GM12873 (cell line): ENCODE measurements at regions not wholly inside any gene's neighbourhood (a gene's known extent, or its start where the extent isn't known, plus 50 kb on each side); places are given as distances from the start of the nearest gene placed in this dataset.

ENCODE experiments used
- TF ChIP-seq, protein P1 (sequence below): IDR thresholded peaks from 2 replicates; pipeline ENCODE4 v1.5.1; 2012; ENCODE audit warnings: low read depth, mild to moderate bottlenecking, moderate library complexity, low read length, control low read depth; ENCODE audit not compliant: insufficient read depth; ENCODE audit errors: missing control alignments

DNA sequence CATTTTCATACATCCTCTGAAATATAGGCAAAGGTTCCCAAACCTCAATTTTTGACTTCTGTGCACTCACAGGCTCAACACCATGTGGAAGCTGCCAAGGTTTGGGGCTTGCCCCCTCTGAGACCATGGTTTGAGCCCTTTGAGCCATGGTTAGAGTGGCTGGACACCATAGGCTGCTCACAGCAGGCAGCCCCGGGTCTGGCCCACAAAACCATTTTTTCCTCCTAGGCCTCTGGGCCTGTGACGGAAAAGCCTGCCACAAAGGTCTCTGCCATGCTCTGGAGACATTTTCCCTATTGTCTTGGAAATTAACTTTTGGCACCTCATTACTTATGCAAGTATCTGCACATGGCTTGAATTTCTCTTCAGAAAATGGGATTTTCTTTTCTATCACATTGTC lies 1113.2 kb upstream of the ATXN7L3B start:
- TF ChIP-seq, protein P1, sequence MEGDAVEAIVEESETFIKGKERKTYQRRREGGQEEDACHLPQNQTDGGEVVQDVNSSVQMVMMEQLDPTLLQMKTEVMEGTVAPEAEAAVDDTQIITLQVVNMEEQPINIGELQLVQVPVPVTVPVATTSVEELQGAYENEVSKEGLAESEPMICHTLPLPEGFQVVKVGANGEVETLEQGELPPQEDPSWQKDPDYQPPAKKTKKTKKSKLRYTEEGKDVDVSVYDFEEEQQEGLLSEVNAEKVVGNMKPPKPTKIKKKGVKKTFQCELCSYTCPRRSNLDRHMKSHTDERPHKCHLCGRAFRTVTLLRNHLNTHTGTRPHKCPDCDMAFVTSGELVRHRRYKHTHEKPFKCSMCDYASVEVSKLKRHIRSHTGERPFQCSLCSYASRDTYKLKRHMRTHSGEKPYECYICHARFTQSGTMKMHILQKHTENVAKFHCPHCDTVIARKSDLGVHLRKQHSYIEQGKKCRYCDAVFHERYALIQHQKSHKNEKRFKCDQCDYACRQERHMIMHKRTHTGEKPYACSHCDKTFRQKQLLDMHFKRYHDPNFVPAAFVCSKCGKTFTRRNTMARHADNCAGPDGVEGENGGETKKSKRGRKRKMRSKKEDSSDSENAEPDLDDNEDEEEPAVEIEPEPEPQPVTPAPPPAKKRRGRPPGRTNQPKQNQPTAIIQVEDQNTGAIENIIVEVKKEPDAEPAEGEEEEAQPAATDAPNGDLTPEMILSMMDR: no peak

DNA sequence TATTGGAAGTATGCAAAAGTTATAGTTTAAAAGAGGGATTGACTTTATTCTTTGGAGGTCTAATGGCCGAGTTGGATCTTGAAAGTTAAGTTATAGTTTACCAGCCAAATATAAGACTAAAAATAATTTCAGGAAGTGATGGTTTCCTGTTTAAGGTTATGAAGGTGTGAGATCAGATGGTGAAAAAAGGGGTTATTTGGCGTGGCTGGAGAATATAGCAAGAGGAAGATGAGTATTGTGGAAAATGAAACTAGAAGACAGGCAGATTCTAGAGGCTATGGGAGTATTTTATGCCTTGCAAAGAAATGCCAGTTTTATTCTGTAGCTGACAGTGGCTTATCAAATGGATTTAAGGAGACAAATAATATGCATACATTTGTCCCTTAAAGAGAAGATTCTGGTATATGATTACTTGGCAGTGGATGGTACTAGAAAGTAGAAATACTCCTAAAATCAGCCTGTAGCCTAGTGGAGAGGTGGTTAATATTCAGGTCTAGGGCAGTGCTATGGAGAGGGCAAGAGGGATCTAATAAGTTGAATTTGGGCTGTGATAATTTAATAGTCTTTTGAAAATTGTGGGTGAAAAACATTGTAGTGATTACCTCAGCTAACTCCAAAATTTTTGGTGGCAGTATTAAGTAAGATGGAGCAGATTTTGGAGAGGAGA lies 1091.8 kb upstream of the ATXN7L3B start:
- TF ChIP-seq, protein P1: no peak

DNA sequence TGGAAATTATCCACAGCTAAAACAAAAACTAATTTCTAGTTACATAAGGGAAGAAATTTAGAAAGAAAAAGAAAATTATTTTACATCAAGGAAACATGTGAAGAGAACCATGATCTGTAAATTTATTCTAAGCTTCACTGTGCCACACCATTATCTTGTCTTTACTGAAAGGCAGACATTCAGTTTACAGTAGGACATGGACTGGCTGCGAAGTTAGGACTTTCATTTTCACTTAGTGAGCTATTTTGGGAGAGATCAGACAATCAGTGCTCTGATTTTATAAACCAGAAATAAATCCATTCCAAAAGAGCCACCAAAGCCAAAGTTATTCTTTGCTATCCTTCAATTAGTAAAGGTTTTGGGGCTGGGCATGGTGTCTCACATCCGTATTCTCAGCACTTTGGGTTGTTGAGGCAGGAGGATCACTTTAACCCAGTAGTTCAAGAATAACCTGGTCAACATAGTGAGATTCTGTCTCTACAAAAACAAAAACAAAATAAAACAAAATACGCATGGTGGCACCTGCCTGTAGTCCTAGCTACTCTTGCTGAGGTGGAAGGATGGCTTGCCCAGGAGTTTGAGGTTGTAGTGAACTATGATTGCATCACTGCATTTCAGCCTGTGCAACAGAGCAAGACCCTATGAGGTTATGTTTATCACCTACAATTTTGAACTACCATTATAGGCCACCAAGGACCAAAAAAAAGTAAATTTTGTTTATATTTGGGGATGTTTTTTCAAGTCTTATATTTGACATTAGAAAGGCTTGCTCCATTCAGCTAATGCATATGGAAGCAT lies 1084.8 kb upstream of the ATXN7L3B start:
- TF ChIP-seq, protein P1: no peak

DNA sequence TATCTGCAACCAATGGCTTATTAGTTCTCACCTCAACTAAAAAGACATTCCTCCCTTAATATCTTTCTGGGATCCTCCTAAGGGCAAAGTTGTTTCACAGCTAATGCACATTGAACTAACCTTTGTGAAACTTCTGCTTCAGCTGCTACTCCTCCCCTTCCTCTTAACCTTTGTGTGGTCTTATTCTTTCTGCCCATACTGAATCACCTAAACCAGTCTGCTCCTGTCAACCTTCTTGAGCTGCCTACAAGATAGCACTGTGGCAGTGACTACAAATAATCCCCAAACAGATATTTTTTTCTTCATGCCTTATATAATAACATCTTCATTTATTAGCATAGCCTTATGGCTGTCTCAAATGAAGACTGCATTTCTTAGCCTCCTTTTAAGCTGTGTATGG lies 1077.4 kb upstream of the ATXN7L3B start:
- TF ChIP-seq, protein P1: no peak

DNA sequence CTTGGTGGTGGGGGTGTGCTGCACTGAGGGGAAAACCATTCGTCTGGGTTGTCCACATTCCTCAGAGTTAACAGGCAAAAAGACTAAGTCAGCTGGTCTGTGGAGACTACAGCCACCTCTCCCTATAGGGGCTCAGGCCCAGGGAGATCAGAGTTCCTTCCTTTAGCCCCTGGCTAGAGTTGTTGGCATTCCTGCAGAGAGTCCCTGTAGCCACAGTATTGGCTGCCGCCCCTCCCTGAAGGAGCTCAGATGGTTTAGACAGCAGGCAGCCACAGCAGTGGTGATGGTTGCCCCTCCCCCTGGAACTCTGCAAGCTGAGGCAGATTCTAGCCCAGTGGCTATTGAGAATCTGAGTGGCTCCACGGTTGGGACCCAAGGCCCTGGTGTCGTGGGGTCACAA lies 1072.5 kb upstream of the ATXN7L3B start:
- TF ChIP-seq, protein P1: no peak

DNA sequence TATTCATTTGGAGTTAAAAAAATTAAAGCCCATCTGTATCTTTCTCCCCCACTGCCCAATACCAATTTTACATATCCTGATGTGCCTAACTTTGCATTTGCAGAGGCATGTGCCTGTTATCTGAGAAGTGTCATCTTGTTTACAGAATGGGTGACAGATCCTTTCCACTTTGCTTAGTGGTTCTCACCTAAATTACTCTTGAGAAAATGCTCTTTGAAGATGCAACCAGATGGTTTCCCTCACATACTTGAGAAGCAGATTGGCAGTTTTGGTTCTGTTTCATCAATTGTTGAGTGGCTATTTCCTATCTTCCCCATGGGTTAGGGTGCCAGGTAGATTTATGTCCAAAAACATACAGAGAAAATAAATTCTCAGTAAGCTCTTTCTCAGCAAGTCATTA lies 1051.4 kb upstream of the ATXN7L3B start:
- TF ChIP-seq, protein P1: no peak

DNA sequence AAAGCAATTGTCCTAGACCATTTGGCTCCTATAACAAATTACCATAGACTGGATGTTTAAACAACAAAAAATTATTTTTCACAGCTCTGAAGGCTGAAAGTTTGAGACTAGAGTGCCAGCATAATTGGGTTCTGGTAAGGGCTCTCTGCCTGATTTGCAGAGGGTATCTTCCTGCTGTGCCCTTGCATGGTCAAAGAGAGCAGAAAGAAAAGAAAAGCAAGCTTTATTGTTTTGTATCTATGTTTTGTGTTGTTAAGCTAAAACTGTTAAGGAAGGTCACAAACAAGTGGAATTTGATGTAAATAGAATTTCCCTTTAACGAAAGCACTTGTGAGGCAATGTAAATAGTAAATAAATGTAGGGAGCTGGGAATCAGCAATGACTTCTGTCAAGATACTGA lies 1031.0 kb upstream of the ATXN7L3B start:
- TF ChIP-seq, protein P1: no peak
